K562 (cell line): ENCODE measurements at regions not wholly inside any gene's neighbourhood (a gene's known extent, or its start where the extent isn't known, plus 50 kb on each side); places are given as distances from the start of the nearest gene placed in this dataset.

ENCODE experiments used
- ATAC-seq: fragments of 200-7000 bp; cut with Tn5 transposase; 3 replicates; pipeline ENCODE4 v1.9.1; 2020; ENCODE audit warnings: moderate library complexity
- BruUV-seq: library from RNA; stranded (reverse); fragments of 400-500 nt; replicated peaks from 2 replicates; lab custom pipeline; 2021; lab: Mats Ljungman, UMichigan
- CTCF ChIA-PET: fragments of 300-600 bp; formaldehyde crosslinking; extraction: SDS; loops from one replicate; lab custom pipeline; 2021; ENCODE audit warnings: low intra/inter-chr PET ratio; lab: Yijun Ruan, JAX
- POLR2A ChIA-PET: fragments of 300-600, 350-650 bp; sonication (Branson Sonifier 250); formaldehyde crosslinking; extraction: SDS; loops from one replicate; lab custom pipeline; 2021; ENCODE audit warnings: antibody characterized with exemption, inconsistent platforms; lab: Yijun Ruan, JAX
- DNase-seq, 4 experiments: peaks; one replicate each; pipeline versions ENCODE4 v3.0.0 to v3.0.0-alpha.2; 2011 to 2018; ENCODE audit warnings: low spot score in 3 of 4, mixed read lengths in 3 of 4; ENCODE audit errors: extremely low read depth in 1 of 4
- FAIRE-seq: peaks from 2 replicates; lab custom pipeline; 2011; peaks lifted over from hg19 to GRCh38; lab: Jason Lieb, UNC
- H2AFZ ChIP-seq: 2 replicates; pipeline ENCODE4 v1.6.0; 2011; ENCODE audit warnings: low read depth, low read length, control low read depth, inconsistent platforms
- H3K27ac ChIP-seq: fragments of 200-600 bp; 3 replicates; pipeline ENCODE4 v1.8.0; 2011; ENCODE audit warnings: low read depth, mild to moderate bottlenecking, control low read depth, inconsistent platforms, low read length, moderate library complexity, mixed read lengths; ENCODE audit errors: extremely low read depth
- H3K27me3 ChIP-seq, 2 experiments: fragments of 300-600 bp in 1 of 2; 2 replicates in 1 of 2; 3 replicates in 1 of 2; pipeline versions ENCODE4 v1.6.0 to v1.8.0; 2011; ENCODE audit warnings: inconsistent platforms in 2 of 2, low read length in 2 of 2, mild to moderate bottlenecking in 1 of 2, mixed read lengths in 1 of 2, moderate library complexity in 1 of 2; ENCODE audit not compliant: control insufficient read depth in 2 of 2, insufficient read depth in 2 of 2
- H3K36me3 ChIP-seq: fragments of 300-600 bp; 3 replicates; pipeline ENCODE4 v1.8.0; 2011; ENCODE audit warnings: mild to moderate bottlenecking, low read length, inconsistent platforms; ENCODE audit not compliant: control insufficient read depth, insufficient read depth
- H3K4me1 ChIP-seq, 2 experiments: fragments of 200-600 bp in 1 of 2; replicated peaks in 1 of 2; 2 replicates in 1 of 2; 3 replicates in 1 of 2; pipeline versions ENCODE4 v1.5.1 to v1.8.0; 2011; ENCODE audit warnings: inconsistent platforms in 2 of 2, low read length in 2 of 2, mild to moderate bottlenecking in 1 of 2, mixed read lengths in 1 of 2, moderate library complexity in 1 of 2; ENCODE audit not compliant: control insufficient read depth in 2 of 2, insufficient read depth in 2 of 2
- H3K4me2 ChIP-seq: 2 replicates; pipeline ENCODE4 v1.6.1; 2011; ENCODE audit warnings: low read length, control low read depth, inconsistent platforms, mixed read lengths; ENCODE audit not compliant: insufficient read depth
- H3K4me3 ChIP-seq: fragments of 200-600 bp; sonication (generic), shearing (Covaris generic); 2 replicates; pipeline ENCODE4 v1.5.1; 2016; ENCODE audit warnings: control low read depth, inconsistent platforms
- H3K79me2 ChIP-seq: fragments of 200-600 bp; 3 replicates; pipeline ENCODE4 v1.8.0; 2011; ENCODE audit warnings: low read length, inconsistent platforms; ENCODE audit not compliant: control insufficient read depth, insufficient read depth
- H3K9ac ChIP-seq, 2 experiments: 2 replicates each; pipeline versions ENCODE4 v1.6.0 to v1.6.1; 2011; ENCODE audit warnings: low read depth in 2 of 2, low read length in 2 of 2, control low read depth in 1 of 2, inconsistent platforms in 1 of 2, mild to moderate bottlenecking in 1 of 2, mixed read lengths in 1 of 2; ENCODE audit not compliant: insufficient read depth in 1 of 2
- H3K9me1 ChIP-seq: one replicate; pipeline ENCODE4 v1.6.0; 2011; ENCODE audit warnings: inconsistent platforms, mild to moderate bottlenecking, low read length, moderate library complexity; ENCODE audit not compliant: control insufficient read depth, insufficient read depth
- H3K9me3 ChIP-seq: replicated peaks from 2 replicates; pipeline ENCODE4 v1.5.1; 2011; ENCODE audit warnings: low read depth, low read length, inconsistent platforms; ENCODE audit not compliant: control insufficient read depth, insufficient read depth
- H4K20me1 ChIP-seq: replicated peaks from 2 replicates; pipeline ENCODE4 v1.6.1; 2011; ENCODE audit warnings: low read length, inconsistent platforms, mixed read lengths; ENCODE audit not compliant: control insufficient read depth, insufficient read depth
- NUFIP1 ChIP-seq: fragments of 450-650 bp; IDR thresholded peaks from 2 replicates; pipeline ENCODE4 v1.6.1; 2018; ENCODE audit not compliant: partially characterized antibody
- POLR2B ChIP-seq: fragments of 450-650 bp; IDR thresholded peaks from 2 replicates; pipeline ENCODE4 v1.6.1; 2018; ENCODE audit warnings: low read depth; ENCODE audit not compliant: partially characterized antibody
- PURB ChIP-seq: sonication (generic); formaldehyde crosslinking; IDR thresholded peaks from 2 replicates; pipeline ENCODE4 v1.9.0; 2021; ENCODE audit warnings: low read depth, mild to moderate bottlenecking, missing genetic modification reagents
- ZBTB5 ChIP-seq: fragments of 450-650 bp; IDR thresholded peaks from 2 replicates; pipeline ENCODE4 v1.6.1; 2017; ENCODE audit warnings: antibody characterized with exemption
- ZFP1 ChIP-seq: fragments of 450-650 bp; formaldehyde crosslinking; IDR thresholded peaks from 2 replicates; pipeline ENCODE4 v1.4.0; 2020; ENCODE audit warnings: mild to moderate bottlenecking, mixed read lengths
- ZNF398 ChIP-seq: fragments of 250-450 bp; sonication (Bioruptor Pico); IDR thresholded peaks from 2 replicates; pipeline ENCODE4 v1.8.0; 2021; ENCODE audit warnings: moderate library complexity, mild to moderate bottlenecking, inconsistent platforms
- WGBS: fragments of 100-300 bp; shearing (Covaris generic); methylation state at CpG from one replicate; pipeline ENCODE4 v1.1.6; 2016; ENCODE audit warnings: low coverage, mixed read lengths; ENCODE audit not compliant: insufficient coverage; ENCODE audit errors: missing lambda C conversion rate; 5-methylcytosine and 5-hydroxymethylcytosine counted together
- in situ Hi-C: fragments of 300-500 bp; cut with MboI; formaldehyde crosslinking; loops from 4 replicates; pipeline ENCODE4 v1.15.0; 2018; ENCODE audit warnings: inconsistent platforms, mixed read lengths
- intact Hi-C: fragments of 100-400 bp; cut with micrococcal nuclease; formaldehyde crosslinking; loops from 2 replicates; pipeline ENCODE4 v1.14.2; 2022
- TF ChIP-seq, protein P1 (sequence below): sonication (generic); formaldehyde crosslinking; IDR thresholded peaks from 2 replicates; pipeline ENCODE4 v1.8.0; 2023; ENCODE audit warnings: mild to moderate bottlenecking, missing genetic modification reagents

DNA sequence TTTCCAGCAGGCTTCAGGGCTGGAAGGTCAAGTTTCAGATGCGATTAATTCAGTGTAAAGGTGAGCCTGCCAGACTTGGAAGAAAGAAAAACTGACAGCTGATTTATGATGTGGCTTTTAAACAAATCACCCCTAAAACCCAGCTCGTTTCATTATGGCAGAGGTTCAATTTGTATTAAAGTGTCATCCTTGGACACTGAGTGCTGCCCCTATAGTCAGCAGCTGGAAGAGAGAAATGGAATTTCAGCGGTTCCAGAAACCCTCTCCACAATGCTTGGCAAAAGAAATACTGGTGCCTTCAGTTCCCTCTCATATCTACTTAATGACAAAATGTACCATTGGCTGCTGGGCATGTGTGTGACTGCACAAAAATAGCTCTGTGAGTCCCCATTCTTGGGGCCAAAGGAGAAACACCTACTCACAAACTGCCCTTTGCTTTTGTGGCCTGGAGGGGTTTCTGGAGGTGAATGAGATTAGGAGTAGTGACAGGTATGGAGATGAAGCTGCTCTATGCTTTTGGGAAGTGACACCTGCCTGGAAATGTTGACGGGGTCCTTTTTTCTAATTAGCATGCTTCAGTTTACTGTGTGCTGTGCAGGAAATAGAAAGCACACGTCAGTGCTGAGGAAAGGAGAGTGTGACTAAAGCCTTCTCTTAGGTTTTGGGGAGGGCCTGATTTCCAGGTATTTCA is 95.1 kb upstream of the TSPAN2 start (continued):
- TF ChIP-seq, protein P1, sequence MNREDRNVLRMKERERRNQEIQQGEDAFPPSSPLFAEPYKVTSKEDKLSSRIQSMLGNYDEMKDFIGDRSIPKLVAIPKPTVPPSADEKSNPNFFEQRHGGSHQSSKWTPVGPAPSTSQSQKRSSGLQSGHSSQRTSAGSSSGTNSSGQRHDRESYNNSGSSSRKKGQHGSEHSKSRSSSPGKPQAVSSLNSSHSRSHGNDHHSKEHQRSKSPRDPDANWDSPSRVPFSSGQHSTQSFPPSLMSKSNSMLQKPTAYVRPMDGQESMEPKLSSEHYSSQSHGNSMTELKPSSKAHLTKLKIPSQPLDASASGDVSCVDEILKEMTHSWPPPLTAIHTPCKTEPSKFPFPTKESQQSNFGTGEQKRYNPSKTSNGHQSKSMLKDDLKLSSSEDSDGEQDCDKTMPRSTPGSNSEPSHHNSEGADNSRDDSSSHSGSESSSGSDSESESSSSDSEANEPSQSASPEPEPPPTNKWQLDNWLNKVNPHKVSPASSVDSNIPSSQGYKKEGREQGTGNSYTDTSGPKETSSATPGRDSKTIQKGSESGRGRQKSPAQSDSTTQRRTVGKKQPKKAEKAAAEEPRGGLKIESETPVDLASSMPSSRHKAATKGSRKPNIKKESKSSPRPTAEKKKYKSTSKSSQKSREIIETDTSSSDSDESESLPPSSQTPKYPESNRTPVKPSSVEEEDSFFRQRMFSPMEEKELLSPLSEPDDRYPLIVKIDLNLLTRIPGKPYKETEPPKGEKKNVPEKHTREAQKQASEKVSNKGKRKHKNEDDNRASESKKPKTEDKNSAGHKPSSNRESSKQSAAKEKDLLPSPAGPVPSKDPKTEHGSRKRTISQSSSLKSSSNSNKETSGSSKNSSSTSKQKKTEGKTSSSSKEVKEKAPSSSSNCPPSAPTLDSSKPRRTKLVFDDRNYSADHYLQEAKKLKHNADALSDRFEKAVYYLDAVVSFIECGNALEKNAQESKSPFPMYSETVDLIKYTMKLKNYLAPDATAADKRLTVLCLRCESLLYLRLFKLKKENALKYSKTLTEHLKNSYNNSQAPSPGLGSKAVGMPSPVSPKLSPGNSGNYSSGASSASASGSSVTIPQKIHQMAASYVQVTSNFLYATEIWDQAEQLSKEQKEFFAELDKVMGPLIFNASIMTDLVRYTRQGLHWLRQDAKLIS = no peak
- TF ChIP-seq ZNF398 = no peak

DNA sequence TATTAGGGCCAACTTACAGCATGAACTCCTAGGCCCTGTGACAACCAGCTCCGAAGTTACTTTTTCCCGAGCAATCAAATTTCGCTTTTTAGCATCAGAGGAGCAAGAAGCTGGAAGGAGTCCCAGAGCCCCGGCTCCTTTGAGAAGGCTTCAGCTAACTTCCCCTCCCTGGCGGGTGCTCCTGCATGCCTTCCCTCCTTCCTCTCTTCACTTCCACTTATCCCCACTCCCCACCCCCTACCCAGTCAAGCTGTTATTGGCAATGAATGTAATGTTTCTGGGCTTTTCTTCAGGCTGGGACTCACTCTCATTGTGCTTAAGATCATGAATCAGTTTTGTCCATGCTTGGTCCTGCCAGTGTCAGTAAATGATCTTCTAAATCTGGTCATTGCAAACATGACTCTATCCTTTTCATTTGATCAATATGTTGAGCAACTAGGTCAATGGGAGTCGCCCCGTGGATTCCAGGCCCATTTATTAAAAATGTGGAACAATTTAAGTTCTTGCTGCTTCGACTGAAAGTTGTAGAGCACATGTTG is 94.5 kb upstream of the TSPAN2 start:
- Histone ChIP-seq H3K36me3 (no peaks in the 10 kb centered on the region), H3K9me3 (no peaks in the 10 kb centered on the region), H3K4me1 (peaks cover 4 to 6% of the 10 kb centered on the region in 2 experiments; a peak in 3 of 5 replicates), H2AFZ (no peak overlapping the region), H4K20me1 (no peaks in the 10 kb centered on the region), H3K9ac (no peak overlapping the region), H3K27me3 (no peaks in the 10 kb centered on the region; a peak in 1 of 5 replicates), H3K27ac (no peak overlapping the region), H3K9me1 (no peaks in the 10 kb centered on the region), H3K79me2 (no peaks in the 10 kb centered on the region), H3K4me2 (no peak overlapping the region), H3K4me3 (no peak overlapping the region)
- in situ Hi-C loops = no loop called here
- ChIA-PET POLR2A (no interaction called here), CTCF (no interaction called here)
- intact Hi-C loops = loop anchor here (2.0 kb wide), 1 partner anchor 45 kb away; no protein-coding TSS in a partner anchor
- BruUV-seq = no TSS peak
- ATAC-seq (no peak), DNase-seq (no peak), FAIRE-seq (no peak)
- 11% methylated on average over 8 of the region's 8 CpGs for WGBS
- no peak for TF ChIP-seq NUFIP1
- no peak for TF ChIP-seq POLR2B
- no peak for TF ChIP-seq PURB (CRISPR knock-in tag)
- no peak for TF ChIP-seq ZBTB5
- TF ChIP-seq ZFP1 (CRISPR knock-in tag) = no peak
